SK-N-SH (cell line): ENCODE measurements at regions not wholly inside any gene's neighbourhood (a gene's known extent, or its start where the extent isn't known, plus 50 kb on each side); places are given as distances from the start of the nearest gene placed in this dataset.

Experiments
- CTCF ChIA-PET: fragments of 300-600, 350-600 bp; formaldehyde crosslinking; extraction: SDS; loops from one replicate; lab custom pipeline; 2021; lab: Yijun Ruan, JAX
- POLR2A ChIA-PET: fragments of 350-600 bp; sonication (Branson Sonifier 250); formaldehyde crosslinking; extraction: SDS; loops from one replicate; lab custom pipeline; 2020; ENCODE audit warnings: antibody characterized with exemption, inconsistent platforms; lab: Yijun Ruan, JAX
- DNase-seq: peaks from one replicate; pipeline ENCODE4 v3.0.0; 2012
- H2AFZ ChIP-seq: fragments of 200-600 bp; sonication (generic); 2 replicates; pipeline ENCODE4 v1.8.1; 2016; ENCODE audit warnings: antibody characterized with exemption, mild to moderate bottlenecking, low read depth
- H3F3A ChIP-seq: fragments of 200-600 bp; sonication (generic); replicated peaks from 2 replicates; pipeline ENCODE3; 2016; ENCODE audit warnings: antibody characterized with exemption, mild to moderate bottlenecking; ENCODE audit not compliant: insufficient read depth
- H3K27ac ChIP-seq, 2 experiments: fragments of 200-500 bp in 1 of 2; fragments of 200-600 bp in 1 of 2; sonication (Bioruptor generic) in 1 of 2; sonication (generic), shearing (Covaris generic) in 1 of 2; 2 replicates each; pipeline versions ENCODE4 v1.5.1 to v1.6.1; 2014 to 2016; ENCODE audit warnings: low read depth in 2 of 2, inconsistent platforms in 1 of 2, low read length in 1 of 2, mild to moderate bottlenecking in 1 of 2, mixed read lengths in 1 of 2
- H3K27me3 ChIP-seq: fragments of 200-600 bp; sonication (generic), shearing (Covaris generic); 2 replicates; pipeline ENCODE4 v1.6.1; 2016; ENCODE audit warnings: mixed run types; ENCODE audit not compliant: insufficient read depth
- H3K36me3 ChIP-seq, 2 experiments: fragments of 200-500 bp in 1 of 2; fragments of 200-600 bp in 1 of 2; sonication (Bioruptor generic) in 1 of 2; sonication (generic) in 1 of 2; replicated peaks in 1 of 2; 2 replicates each; pipeline versions ENCODE3 to v1.5.1; 2014 to 2016; ENCODE audit warnings: low read length in 1 of 2, mild to moderate bottlenecking in 1 of 2; ENCODE audit not compliant: insufficient read depth in 2 of 2, control insufficient read depth in 1 of 2
- H3K4me1 ChIP-seq, 2 experiments: fragments of 200-500 bp in 1 of 2; fragments of 200-600 bp in 1 of 2; sonication (Bioruptor generic) in 1 of 2; sonication (generic), shearing (Covaris generic) in 1 of 2; 2 replicates each; pipeline versions ENCODE4 v1.5.1 to v1.6.1; 2014 to 2016; ENCODE audit warnings: low read depth in 1 of 2, low read length in 1 of 2, mixed run types in 1 of 2; ENCODE audit not compliant: insufficient read depth in 2 of 2, control insufficient read depth in 1 of 2
- H3K4me2 ChIP-seq: fragments of 200-600 bp; sonication (generic), shearing (Covaris generic); 2 replicates; pipeline ENCODE4 v1.6.1; 2017; ENCODE audit warnings: mixed run types
- H3K4me3 ChIP-seq, 2 experiments: fragments of 200-500 bp in 1 of 2; fragments of 200-600 bp in 1 of 2; sonication (Bioruptor generic) in 1 of 2; sonication (generic), shearing (Covaris generic) in 1 of 2; 2 replicates each; pipeline versions ENCODE4 v1.5.1 to v1.8.1; 2014 to 2016; ENCODE audit warnings: low read depth in 2 of 2, inconsistent platforms in 1 of 2, low read length in 1 of 2, mild to moderate bottlenecking in 1 of 2, mixed read lengths in 1 of 2, moderate library complexity in 1 of 2
- H3K79me2 ChIP-seq: fragments of 200-600 bp; sonication (generic); 2 replicates; pipeline ENCODE4 v1.8.1; 2017; ENCODE audit warnings: mild to moderate bottlenecking; ENCODE audit not compliant: insufficient read depth
- H3K9ac ChIP-seq: fragments of 200-600 bp; sonication (generic); 2 replicates; pipeline ENCODE4 v1.6.1; 2017; ENCODE audit warnings: mixed run types
- H3K9me2 ChIP-seq: fragments of 200-600 bp; sonication (generic); 2 replicates; pipeline ENCODE4 v1.6.1; 2017; ENCODE audit warnings: mixed run types
- H3K9me3 ChIP-seq: fragments of 200-600 bp; sonication (generic); 2 replicates; pipeline ENCODE4 v1.6.1; 2017; ENCODE audit warnings: mixed run types, mild to moderate bottlenecking, moderate library complexity
- H4K20me1 ChIP-seq: fragments of 200-600 bp; sonication (generic); 2 replicates; pipeline ENCODE4 v1.6.1; 2017; ENCODE audit warnings: mild to moderate bottlenecking, mixed run types; ENCODE audit not compliant: insufficient read depth
- CHD2 ChIP-seq: fragments of 150-350 bp; IDR thresholded peaks from 2 replicates; pipeline ENCODE4 v1.6.1; 2018; ENCODE audit warnings: low read length; ENCODE audit not compliant: partially characterized antibody
- ELF1 ChIP-seq: IDR thresholded peaks from 2 replicates; pipeline ENCODE4 v1.4.0; 2012
- EP300 ChIP-seq, 2 experiments: IDR thresholded peaks; 2 replicates each; pipeline versions ENCODE4 v1.4.0 to v1.6.1; 2012; ENCODE audit warnings: borderline replicate concordance in 1 of 2, low read depth in 1 of 2, low read length in 1 of 2
- EZH2phosphoT487 ChIP-seq: fragments of 200-600 bp; sonication (generic); IDR thresholded peaks from 2 replicates; pipeline ENCODE4 v1.6.1; 2017; ENCODE audit warnings: low read depth, mixed run types, mild to moderate bottlenecking, antibody characterized with exemption, moderate library complexity, borderline replicate concordance
- JUND ChIP-seq: IDR thresholded peaks from 2 replicates; pipeline ENCODE4 v1.4.0; 2012
- MEF2A ChIP-seq: IDR thresholded peaks from 2 replicates; pipeline ENCODE4 v1.4.0; 2012; ENCODE audit warnings: low read depth, borderline replicate concordance
- NRF1 ChIP-seq: IDR thresholded peaks from 2 replicates; pipeline ENCODE4 v1.6.1; 2012; ENCODE audit warnings: low read depth, mild to moderate bottlenecking, low read length
- RAD21 ChIP-seq: IDR thresholded peaks from 2 replicates; pipeline ENCODE4 v1.6.1; 2012; ENCODE audit warnings: mild to moderate bottlenecking, low read length
- RFX5 ChIP-seq: IDR thresholded peaks from 2 replicates; pipeline ENCODE4 v1.6.1; 2012; ENCODE audit warnings: mild to moderate bottlenecking, improper control_type of control experiment, low read length
- SMC3 ChIP-seq: IDR thresholded peaks from 2 replicates; pipeline ENCODE4 v1.6.1; 2012; ENCODE audit warnings: low read depth, low read length, improper control_type of control experiment
- TCF12 ChIP-seq: IDR thresholded peaks from 2 replicates; pipeline ENCODE4 v1.4.0; 2012
- WGBS: methylation state at CpG from one replicate; pipeline ENCODE4 v1.1.6; 2017; ENCODE audit warnings: low lambda C conversion rate; 5-methylcytosine and 5-hydroxymethylcytosine counted together
- TF ChIP-seq, protein P1 (sequence below): IDR thresholded peaks from 2 replicates; pipeline ENCODE4; 2012
- TF ChIP-seq, protein P2 (sequence below): IDR thresholded peaks from 2 replicates; pipeline ENCODE4 v1.4.0; 2012; ENCODE audit warnings: low read depth, borderline replicate concordance
- TF ChIP-seq, protein P3 (sequence below): IDR thresholded peaks from 2 replicates; pipeline ENCODE4 v1.4.0; 2012; ENCODE audit warnings: low read depth
- TF ChIP-seq, protein P4 (sequence below): fragments of 150-350 bp; IDR thresholded peaks from 2 replicates; pipeline ENCODE4 v1.6.1; 2016; ENCODE audit warnings: mild to moderate bottlenecking, low read depth, low read length

DNA sequence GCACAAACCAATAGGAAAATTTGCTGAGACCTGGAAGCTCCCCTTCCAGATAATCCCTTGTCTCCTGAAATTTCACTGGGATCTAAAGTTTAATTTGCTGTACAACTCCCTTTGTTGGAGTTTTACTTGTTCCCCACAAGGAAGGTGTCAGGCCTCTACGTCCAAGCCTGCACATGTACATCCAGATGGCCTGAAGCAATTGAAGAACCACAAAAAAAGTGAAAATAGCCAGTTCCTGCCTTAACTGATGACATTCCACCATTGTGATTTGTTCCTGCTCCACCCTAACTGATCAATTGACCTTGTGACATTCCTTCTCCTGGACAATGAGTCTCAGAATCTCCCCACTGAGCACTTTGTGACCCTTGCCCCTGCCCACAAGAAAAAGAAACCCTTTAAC is 716.0 kb upstream of the PCDH20 start:
- H3K9ac ChIP-seq = no peak overlapping the region
- no peak for DNase-seq
- no peaks in the 10 kb centered on the region for H4K20me1 ChIP-seq
- no peaks in the 10 kb centered on the region; the same call in 1 of the 2 replicates for H3K9me3 ChIP-seq
- 14% methylated on average over 1 of the region's 1 CpG for WGBS
- ChIA-PET CTCF (no interaction called here), POLR2A (no interaction called here)
- H3K4me3 ChIP-seq = no peak overlapping the region
- H2AFZ ChIP-seq = no peak overlapping the region
- no peaks in the 10 kb centered on the region for H3K4me1 ChIP-seq
- no peak overlapping the region for H3K27ac ChIP-seq
- no peak overlapping the region for H3K4me2 ChIP-seq
- H3K79me2 ChIP-seq = no peaks in the 10 kb centered on the region
- no peaks in the 10 kb centered on the region for H3K36me3 ChIP-seq
- TF ChIP-seq, protein P1, sequence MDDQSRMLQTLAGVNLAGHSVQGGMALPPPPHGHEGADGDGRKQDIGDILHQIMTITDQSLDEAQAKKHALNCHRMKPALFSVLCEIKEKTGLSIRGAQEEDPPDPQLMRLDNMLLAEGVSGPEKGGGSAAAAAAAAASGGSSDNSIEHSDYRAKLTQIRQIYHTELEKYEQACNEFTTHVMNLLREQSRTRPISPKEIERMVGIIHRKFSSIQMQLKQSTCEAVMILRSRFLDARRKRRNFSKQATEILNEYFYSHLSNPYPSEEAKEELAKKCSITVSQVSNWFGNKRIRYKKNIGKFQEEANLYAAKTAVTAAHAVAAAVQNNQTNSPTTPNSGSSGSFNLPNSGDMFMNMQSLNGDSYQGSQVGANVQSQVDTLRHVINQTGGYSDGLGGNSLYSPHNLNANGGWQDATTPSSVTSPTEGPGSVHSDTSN = no peak
- TF ChIP-seq TCF12 (no peak), EZH2phosphoT487 (no peak), JUND (no peak), NRF1 (no peak), MEF2A (no peak), RAD21 (no peak), SMC3 (no peak), CHD2 (no peak), ELF1 (no peak), RFX5 (no peak), EP300 (IDR thresholded peaks at IDR 0.05; ENCODE audit: borderline replicate concordance in 1 of 2, low read depth in 1 of 2, low read length in 1 of 2) (no peak)
- TF ChIP-seq, protein P2, sequence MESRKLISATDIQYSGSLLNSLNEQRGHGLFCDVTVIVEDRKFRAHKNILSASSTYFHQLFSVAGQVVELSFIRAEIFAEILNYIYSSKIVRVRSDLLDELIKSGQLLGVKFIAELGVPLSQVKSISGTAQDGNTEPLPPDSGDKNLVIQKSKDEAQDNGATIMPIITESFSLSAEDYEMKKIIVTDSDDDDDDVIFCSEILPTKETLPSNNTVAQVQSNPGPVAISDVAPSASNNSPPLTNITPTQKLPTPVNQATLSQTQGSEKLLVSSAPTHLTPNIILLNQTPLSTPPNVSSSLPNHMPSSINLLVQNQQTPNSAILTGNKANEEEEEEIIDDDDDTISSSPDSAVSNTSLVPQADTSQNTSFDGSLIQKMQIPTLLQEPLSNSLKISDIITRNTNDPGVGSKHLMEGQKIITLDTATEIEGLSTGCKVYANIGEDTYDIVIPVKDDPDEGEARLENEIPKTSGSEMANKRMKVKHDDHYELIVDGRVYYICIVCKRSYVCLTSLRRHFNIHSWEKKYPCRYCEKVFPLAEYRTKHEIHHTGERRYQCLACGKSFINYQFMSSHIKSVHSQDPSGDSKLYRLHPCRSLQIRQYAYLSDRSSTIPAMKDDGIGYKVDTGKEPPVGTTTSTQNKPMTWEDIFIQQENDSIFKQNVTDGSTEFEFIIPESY = no peak
- TF ChIP-seq, protein P3, sequence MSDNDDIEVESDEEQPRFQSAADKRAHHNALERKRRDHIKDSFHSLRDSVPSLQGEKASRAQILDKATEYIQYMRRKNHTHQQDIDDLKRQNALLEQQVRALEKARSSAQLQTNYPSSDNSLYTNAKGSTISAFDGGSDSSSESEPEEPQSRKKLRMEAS = no peak
- TF ChIP-seq, protein P4, sequence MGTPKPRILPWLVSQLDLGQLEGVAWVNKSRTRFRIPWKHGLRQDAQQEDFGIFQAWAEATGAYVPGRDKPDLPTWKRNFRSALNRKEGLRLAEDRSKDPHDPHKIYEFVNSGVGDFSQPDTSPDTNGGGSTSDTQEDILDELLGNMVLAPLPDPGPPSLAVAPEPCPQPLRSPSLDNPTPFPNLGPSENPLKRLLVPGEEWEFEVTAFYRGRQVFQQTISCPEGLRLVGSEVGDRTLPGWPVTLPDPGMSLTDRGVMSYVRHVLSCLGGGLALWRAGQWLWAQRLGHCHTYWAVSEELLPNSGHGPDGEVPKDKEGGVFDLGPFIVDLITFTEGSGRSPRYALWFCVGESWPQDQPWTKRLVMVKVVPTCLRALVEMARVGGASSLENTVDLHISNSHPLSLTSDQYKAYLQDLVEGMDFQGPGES = no peak
- H3K27me3 ChIP-seq = no peaks in the 10 kb centered on the region
- no peaks in the 10 kb centered on the region for H3F3A ChIP-seq
- H3K9me2 ChIP-seq = no peaks in the 10 kb centered on the region
